ENCODE measurements at regions not wholly inside any gene's neighbourhood (a gene's known extent, or its start where the extent isn't known, plus 50 kb on each side); places are given as distances from the start of the nearest gene placed in this dataset.
"Not testable (repeated sequence)": the region's sequence is repeated elsewhere in the genome, so short reads cannot be mapped to it uniquely, and the experiment has no call there.

- DNase-seq: no peak
Observed at GRCh38 chr2:230593765-230594164, 118.9 kb upstream of the CAB39 start.

GRCh38 chr2:230594286-230594840 lies 118.3 kb upstream of the CAB39 start:
- DNase-seq: no peak

- no peak for DNase-seq
Observed at GRCh38 chr2:230599853-230600252, 112.8 kb upstream of the CAB39 start.

- no peak for DNase-seq
Observed at GRCh38 chr2:230600285-230600684, 112.4 kb upstream of the CAB39 start.

- DNase-seq: no peak
Observed at GRCh38 chr2:230600881-230601280, 111.8 kb upstream of the CAB39 start.

- DNase-seq: no peak
Observed at GRCh38 chr2:230601510-230601909, 111.1 kb upstream of the CAB39 start.

GRCh38 chr2:230602562-230603230 lies 109.9 kb upstream of the CAB39 start:
- DNase-seq: peak; percentile 24

GRCh38 chr2:230603317-230603716 lies 109.3 kb upstream of the CAB39 start:
- DNase-seq: not testable (repeated sequence)

- not testable (repeated sequence) for DNase-seq
Observed at GRCh38 chr2:230604158-230604557, 108.5 kb upstream of the CAB39 start.

- DNase-seq: no peak
Observed at GRCh38 chr2:230614040-230614439, 98.6 kb upstream of the CAB39 start.

- no peak for DNase-seq
Observed at GRCh38 chr2:230614913-230615332, 97.7 kb upstream of the CAB39 start.

- not testable (repeated sequence) for DNase-seq
Observed at GRCh38 chr2:230617256-230617706, 95.4 kb upstream of the CAB39 start.

GRCh38 chr2:230619491-230619890 lies 93.2 kb upstream of the CAB39 start:
- DNase-seq: no peak

GRCh38 chr2:230625220-230625619 lies 87.4 kb upstream of the CAB39 start:
- not testable (repeated sequence) for DNase-seq

- not testable (repeated sequence) for DNase-seq
Observed at GRCh38 chr2:230627091-230627490, 85.6 kb upstream of the CAB39 start.

- DNase-seq: no peak
Observed at GRCh38 chr2:230627806-230628724, 84.6 kb upstream of the CAB39 start.

- DNase-seq: no peak
Observed at GRCh38 chr2:230631470-230631869, 81.2 kb upstream of the CAB39 start.

- no peak for DNase-seq
Observed at GRCh38 chr2:230634146-230634545, 78.5 kb upstream of the CAB39 start.

GRCh38 chr2:230634721-230635313 lies 77.8 kb upstream of the CAB39 start:
- DNase-seq: not testable (repeated sequence)

GRCh38 chr2:230636684-230637271 lies 75.9 kb upstream of the CAB39 start:
- DNase-seq: no peak

- DNase-seq: not testable (repeated sequence)
Observed at GRCh38 chr2:230637486-230637885, 75.2 kb upstream of the CAB39 start.

- DNase-seq: no peak
Observed at GRCh38 chr2:230640540-230641011, 72.1 kb upstream of the CAB39 start.

GRCh38 chr2:230642966-230643365 lies 69.7 kb upstream of the CAB39 start:
- DNase-seq: no peak

All from MV-4-11 (cell line).